ENCODE measurements at regions not wholly inside any gene's neighbourhood (a gene's known extent, or its start where the extent isn't known, plus 50 kb on each side); places are given as distances from the start of the nearest gene placed in this dataset.
A peak's percentile ranks its signal among the peaks of the same experiment; 100 is the strongest.
"Not testable (repeated sequence)": the region's sequence is repeated elsewhere in the genome, so short reads cannot be mapped to it uniquely, and the experiment has no call there.

DNA sequence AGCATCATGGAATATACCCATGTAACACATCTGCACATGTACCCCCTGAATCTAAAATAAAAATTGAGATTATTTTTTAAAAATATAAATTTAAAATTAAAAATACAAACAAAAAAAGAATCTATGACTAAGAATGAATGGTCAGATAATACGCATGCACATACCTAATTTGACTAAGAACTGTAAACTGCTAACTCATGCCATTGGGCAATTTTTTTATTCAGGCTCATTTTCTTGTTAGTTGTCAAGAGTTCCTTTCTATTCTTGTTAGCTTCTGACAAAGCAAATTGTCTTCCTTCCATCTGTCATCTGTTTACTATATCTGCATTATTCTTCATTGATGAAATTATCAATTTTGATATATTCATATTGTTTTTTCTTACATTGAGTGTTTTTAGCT lies 69.5 kb upstream of the HAND1 start:
- no peaks in the 10 kb centered on the region for H3K4me1 Mint-ChIP-seq (ENCODE audit: low read depth)
- no peaks in the 10 kb centered on the region for H3K36me3 Mint-ChIP-seq
- intact Hi-C loops (cut with micrococcal nuclease), result no loop called here
- H3K4me3 Mint-ChIP-seq, result no peak overlapping the region
- POLR2A ChIA-PET, result no interaction called here
- no peaks in the 10 kb centered on the region for H3K9me3 Mint-ChIP-seq
- no peak for DNase-seq
- CTCF ChIA-PET, result no interaction called here
- peaks cover 15% of the 10 kb centered on the region for H3K27me3 Mint-ChIP-seq
- no peak overlapping the region for H3K27ac Mint-ChIP-seq

- no peak for DNase-seq
- ChIA-PET CTCF (no interaction called here), POLR2A (no interaction called here)
- no peak overlapping the region for H3K27ac Mint-ChIP-seq
- no peaks in the 10 kb centered on the region for H3K9me3 Mint-ChIP-seq
- intact Hi-C loops (cut with micrococcal nuclease), result no loop called here
- H3K4me1 Mint-ChIP-seq (ENCODE audit: low read depth), result no peaks in the 10 kb centered on the region
- H3K4me3 Mint-ChIP-seq, result no peak overlapping the region
- H3K36me3 Mint-ChIP-seq, result no peaks in the 10 kb centered on the region
- H3K27me3 Mint-ChIP-seq, result peaks cover 18% of the 10 kb centered on the region
Measured at GRCh38 chr5:154546719-154547118, 68.7 kb upstream of the HAND1 start.

- Mint-ChIP-seq H3K27me3 (peaks cover 14% of the 10 kb centered on the region), H3K9me3 (no peaks in the 10 kb centered on the region), H3K27ac (no peak overlapping the region), H3K36me3 (no peaks in the 10 kb centered on the region), H3K4me1 (ENCODE audit: low read depth) (no peaks in the 10 kb centered on the region), H3K4me3 (no peak overlapping the region)
- ChIA-PET POLR2A (no interaction called here), CTCF (interaction anchor here (1.3 kb wide), 1 partner anchor 123 kb away, joined by 5 read pairs; no protein-coding TSS in a partner anchor)
- DNase-seq, result no peak
- intact Hi-C loops (cut with micrococcal nuclease), result no loop called here
Measured at GRCh38 chr5:154544646-154545045, 66.6 kb upstream of the HAND1 start.

DNA sequence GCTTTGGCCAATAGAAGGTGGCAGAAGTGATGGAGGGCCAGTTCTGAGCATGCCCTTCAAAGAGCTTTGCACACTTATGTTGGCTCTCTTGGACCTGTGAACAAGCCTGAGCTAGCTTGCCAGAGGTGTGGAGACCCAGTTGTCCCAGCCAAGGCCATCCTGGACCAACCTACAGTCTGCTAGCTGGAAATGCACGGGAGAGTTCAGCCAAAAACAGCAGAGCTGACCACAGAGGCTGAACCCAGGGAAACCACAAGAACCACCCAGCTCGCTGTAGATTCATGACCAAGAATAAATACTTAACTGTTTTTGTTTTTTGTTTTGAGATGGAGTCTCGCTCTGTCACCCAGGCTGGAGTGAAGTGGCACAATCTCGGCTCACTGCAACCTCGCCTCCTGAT lies 65.4 kb upstream of the HAND1 start:
- H3K27me3 Mint-ChIP-seq, result peaks cover 11% of the 10 kb centered on the region
- no peaks in the 10 kb centered on the region for H3K36me3 Mint-ChIP-seq
- H3K27ac Mint-ChIP-seq, result no peak overlapping the region
- ChIA-PET POLR2A (interaction anchor here (1.1 kb wide), 1 partner anchor 35 kb away, joined by 3 read pairs; no protein-coding TSS in a partner anchor), CTCF (interaction anchor here (1.2 to 1.3 kb wide), 2 partner anchors 9 to 122 kb away, joined by 4 to 5 read pairs; no protein-coding TSS in a partner anchor)
- H3K9me3 Mint-ChIP-seq, result no peaks in the 10 kb centered on the region
- no peak overlapping the region for H3K4me3 Mint-ChIP-seq
- intact Hi-C loops (cut with micrococcal nuclease), result no loop called here
- no peak for DNase-seq
- no peaks in the 10 kb centered on the region for H3K4me1 Mint-ChIP-seq (ENCODE audit: low read depth)

DNA sequence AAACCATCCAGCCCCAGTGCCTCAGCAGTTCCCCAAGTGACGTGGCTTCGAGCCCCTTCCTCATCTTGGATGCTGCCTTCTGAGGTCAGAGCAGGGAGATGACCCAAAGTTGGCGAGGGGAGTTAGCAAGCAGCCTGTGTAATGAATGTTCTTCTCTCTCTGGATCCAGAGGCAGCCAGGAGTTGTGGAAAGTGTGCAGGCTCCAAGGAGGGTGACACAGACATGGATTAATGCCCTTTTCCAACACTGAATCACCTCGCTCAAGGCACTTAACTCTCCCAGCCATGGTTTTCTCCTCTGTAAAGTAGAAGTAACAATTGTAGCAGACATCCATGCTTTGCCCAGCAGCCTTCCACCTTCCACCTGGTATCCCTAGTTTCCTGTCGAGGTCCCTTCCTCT lies 64.6 kb upstream of the HAND1 start:
- no peaks in the 10 kb centered on the region for H3K9me3 Mint-ChIP-seq
- no peak overlapping the region for H3K4me3 Mint-ChIP-seq
- ChIA-PET POLR2A (no interaction called here), CTCF (no interaction called here)
- intact Hi-C loops (cut with micrococcal nuclease), result no loop called here
- H3K27me3 Mint-ChIP-seq, result peaks cover 11% of the 10 kb centered on the region
- DNase-seq, result no peak
- no peak overlapping the region for H3K27ac Mint-ChIP-seq
- H3K4me1 Mint-ChIP-seq (ENCODE audit: low read depth), result no peaks in the 10 kb centered on the region
- H3K36me3 Mint-ChIP-seq, result no peaks in the 10 kb centered on the region

DNA sequence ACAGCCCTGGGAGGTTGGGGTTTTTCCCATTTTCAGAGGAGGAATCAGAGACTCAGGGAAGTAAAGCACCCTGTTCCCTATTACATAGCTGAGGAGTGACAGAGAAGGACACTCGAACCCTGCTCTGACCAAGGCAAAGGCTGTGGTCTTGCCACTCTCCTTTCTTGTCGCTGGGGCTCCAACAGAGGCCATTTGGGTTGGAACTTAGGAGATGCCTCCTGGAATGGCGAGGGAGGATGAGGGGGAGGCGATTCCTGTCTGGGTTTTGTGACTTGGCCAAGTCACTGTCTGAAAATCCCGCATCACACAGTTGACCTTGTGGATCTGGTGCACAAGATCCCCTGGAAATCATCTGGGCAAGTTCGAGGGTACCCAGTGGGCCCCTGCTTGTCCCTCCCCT lies 64.0 kb upstream of the HAND1 start:
- no peaks in the 10 kb centered on the region for H3K4me1 Mint-ChIP-seq (ENCODE audit: low read depth)
- ChIA-PET POLR2A (no interaction called here), CTCF (no interaction called here)
- peaks cover 8% of the 10 kb centered on the region for H3K27me3 Mint-ChIP-seq
- no peaks in the 10 kb centered on the region for H3K36me3 Mint-ChIP-seq
- DNase-seq, result no peak
- no peak overlapping the region for H3K4me3 Mint-ChIP-seq
- intact Hi-C loops (cut with micrococcal nuclease), result no loop called here
- no peaks in the 10 kb centered on the region for H3K9me3 Mint-ChIP-seq
- no peak overlapping the region for H3K27ac Mint-ChIP-seq

- Mint-ChIP-seq H3K9me3 (no peaks in the 10 kb centered on the region), H3K36me3 (no peaks in the 10 kb centered on the region), H3K4me3 (no peak overlapping the region), H3K27me3 (peaks cover 9% of the 10 kb centered on the region), H3K4me1 (ENCODE audit: low read depth) (no peaks in the 10 kb centered on the region), H3K27ac (no peak overlapping the region)
- intact Hi-C loops (cut with micrococcal nuclease), result no loop called here
- POLR2A ChIA-PET, result no interaction called here
- CTCF ChIA-PET, result no interaction called here
- peak; percentile 19 for DNase-seq
Measured at GRCh38 chr5:154541553-154541952, 63.5 kb upstream of the HAND1 start.

DNA sequence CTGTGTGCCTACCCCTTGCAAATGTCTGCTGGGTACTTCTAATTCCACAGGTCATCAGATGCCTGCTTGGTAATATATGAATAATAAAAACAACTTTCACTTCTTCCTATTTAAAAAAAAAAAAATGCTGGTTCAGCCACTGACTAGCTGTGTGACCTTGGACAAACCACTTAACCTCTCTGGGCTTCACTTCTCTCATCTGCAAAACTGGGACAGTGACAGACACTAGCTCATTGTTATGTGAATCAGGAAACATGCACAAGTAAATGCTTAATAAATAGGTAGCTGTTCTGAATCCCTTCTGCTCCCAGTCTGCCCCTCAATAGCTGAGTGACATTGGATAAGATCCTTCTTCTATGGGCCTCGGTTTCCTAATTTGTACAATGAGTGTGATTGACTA lies 62.6 kb upstream of the HAND1 start:
- POLR2A ChIA-PET, result no interaction called here
- Mint-ChIP-seq H3K9me3 (no peaks in the 10 kb centered on the region), H3K27ac (no peak overlapping the region), H3K4me3 (no peak overlapping the region), H3K27me3 (peaks cover 10% of the 10 kb centered on the region), H3K4me1 (ENCODE audit: low read depth) (no peaks in the 10 kb centered on the region), H3K36me3 (no peaks in the 10 kb centered on the region)
- CTCF ChIA-PET, result no interaction called here
- intact Hi-C loops (cut with micrococcal nuclease), result no loop called here
- no peak for DNase-seq

GRCh38 chr5:154538492-154538891 lies 60.5 kb upstream of the HAND1 start:
- H3K36me3 Mint-ChIP-seq, result no peaks in the 10 kb centered on the region
- DNase-seq, result no peak
- POLR2A ChIA-PET, result no interaction called here
- H3K27ac Mint-ChIP-seq, result no peak overlapping the region
- peaks cover 10% of the 10 kb centered on the region for H3K27me3 Mint-ChIP-seq
- CTCF ChIA-PET, result no interaction called here
- no peaks in the 10 kb centered on the region for H3K9me3 Mint-ChIP-seq
- no peak overlapping the region for H3K4me3 Mint-ChIP-seq
- no peaks in the 10 kb centered on the region for H3K4me1 Mint-ChIP-seq (ENCODE audit: low read depth)
- intact Hi-C loops (cut with micrococcal nuclease), result no loop called here

DNA sequence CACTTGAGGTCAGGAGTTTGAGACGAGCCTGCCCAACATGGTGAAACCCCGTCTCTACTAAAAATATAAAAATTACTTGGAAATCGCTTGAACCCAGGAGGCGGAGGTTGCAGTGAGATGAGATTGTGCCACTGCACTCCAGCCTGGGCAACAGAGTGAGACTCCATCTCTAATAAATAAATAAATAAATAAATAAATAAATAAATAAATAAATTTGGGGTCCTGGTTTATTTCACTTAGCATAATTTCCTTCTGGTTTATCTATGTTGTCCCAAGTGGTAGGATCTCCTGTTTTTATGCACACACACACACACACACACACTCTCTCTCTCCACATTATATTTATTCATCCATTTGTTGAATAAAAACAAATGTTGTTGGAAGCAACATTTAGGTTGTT lies 58.4 kb upstream of the HAND1 start:
- H3K27ac Mint-ChIP-seq; H3K9me3 Mint-ChIP-seq; H3K27me3 Mint-ChIP-seq; intact Hi-C loops (cut with micrococcal nuclease); H3K4me3 Mint-ChIP-seq; H3K4me1 Mint-ChIP-seq (ENCODE audit: low read depth); DNase-seq; CTCF ChIA-PET; H3K36me3 Mint-ChIP-seq; POLR2A ChIA-PET: not testable (repeated sequence)

- CTCF ChIA-PET, result no interaction called here
- DNase-seq, result no peak
- peaks cover 10% of the 10 kb centered on the region for H3K27me3 Mint-ChIP-seq
- H3K27ac Mint-ChIP-seq, result no peak overlapping the region
- H3K4me3 Mint-ChIP-seq, result no peak overlapping the region
- intact Hi-C loops (cut with micrococcal nuclease), result no loop called here
- H3K4me1 Mint-ChIP-seq (ENCODE audit: low read depth), result no peaks in the 10 kb centered on the region
- H3K9me3 Mint-ChIP-seq, result no peaks in the 10 kb centered on the region
- H3K36me3 Mint-ChIP-seq, result no peaks in the 10 kb centered on the region
- POLR2A ChIA-PET, result no interaction called here
Measured at GRCh38 chr5:154535535-154535934, 57.5 kb upstream of the HAND1 start.

DNA sequence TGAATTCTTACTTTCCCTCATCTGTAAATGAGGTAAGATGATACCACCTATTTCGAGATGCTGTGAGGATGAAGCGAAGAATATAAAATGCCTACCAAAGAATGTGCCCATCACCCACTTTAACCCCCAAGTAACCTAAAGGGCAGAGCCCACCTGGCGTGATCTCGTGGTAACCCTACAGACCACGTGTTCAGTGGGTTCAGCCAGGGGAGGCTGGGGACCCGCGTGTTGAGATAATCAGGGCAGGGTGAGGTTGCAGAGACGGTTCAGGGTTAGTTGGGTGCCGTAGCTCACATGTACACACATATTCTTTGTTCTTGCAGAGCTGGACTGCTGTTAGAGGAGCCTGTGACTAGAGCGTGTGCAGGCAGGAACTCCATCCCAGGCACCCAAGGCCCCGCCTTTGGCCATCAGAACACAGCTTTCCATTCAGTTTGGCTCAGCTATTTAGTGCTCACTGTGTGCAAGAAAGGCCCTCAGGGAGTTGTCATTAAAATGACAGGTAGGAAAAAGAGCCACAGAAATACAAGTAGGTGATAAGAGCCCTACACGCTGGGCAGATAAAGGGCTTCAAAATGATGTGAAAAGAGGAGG lies 56.5 kb upstream of the HAND1 start:
- POLR2A ChIA-PET, result no interaction called here
- Mint-ChIP-seq H3K4me3 (no peak overlapping the region), H3K36me3 (no peaks in the 10 kb centered on the region), H3K9me3 (no peaks in the 10 kb centered on the region), H3K27me3 (peaks cover 10% of the 10 kb centered on the region), H3K4me1 (ENCODE audit: low read depth) (no peaks in the 10 kb centered on the region), H3K27ac (no peak overlapping the region)
- CTCF ChIA-PET, result no interaction called here
- DNase-seq, result no peak
- intact Hi-C loops (cut with micrococcal nuclease), result no loop called here

- POLR2A ChIA-PET, result no interaction called here
- no peak overlapping the region for H3K27ac Mint-ChIP-seq
- H3K36me3 Mint-ChIP-seq, result no peaks in the 10 kb centered on the region
- peaks cover 19% of the 10 kb centered on the region for H3K27me3 Mint-ChIP-seq
- H3K9me3 Mint-ChIP-seq, result no peaks in the 10 kb centered on the region
- no peak for DNase-seq
- CTCF ChIA-PET, result no interaction called here
- intact Hi-C loops (cut with micrococcal nuclease), result no loop called here
- no peak overlapping the region for H3K4me3 Mint-ChIP-seq
- H3K4me1 Mint-ChIP-seq (ENCODE audit: low read depth), result no peaks in the 10 kb centered on the region
Measured at GRCh38 chr5:154529282-154529681, 51.3 kb upstream of the HAND1 start.
